GM21723 (cell line): ENCODE measurements at regions not wholly inside any gene's neighbourhood (a gene's known extent, or its start where the extent isn't known, plus 50 kb on each side); places are given as distances from the start of the nearest gene placed in this dataset.

Experiments
- ATAC-seq: cut with Tn5 transposase; IDR thresholded peaks from one replicate; pipeline ENCODE4 v1.9.1; 2021; ENCODE audit warnings: mild to moderate bottlenecking, moderate library complexity; ENCODE audit not compliant: unreplicated experiment

GRCh38 chr14:101040538-101041442 is 137.3 kb upstream of the RTL1 start:
- no peak for ATAC-seq

- no peak for ATAC-seq
Observed at GRCh38 chr14:101043891-101044290, 140.4 kb upstream of the RTL1 start.

GRCh38 chr14:101044741-101045140 is 141.2 kb upstream of the RTL1 start:
- no peak for ATAC-seq

- ATAC-seq, result no peak
Observed at GRCh38 chr14:101045511-101045910, 142.0 kb upstream of the RTL1 start.

- ATAC-seq, result no peak
Observed at GRCh38 chr14:101046071-101046470, 142.5 kb upstream of the RTL1 start.

GRCh38 chr14:101047326-101047725 is 143.8 kb upstream of the RTL1 start:
- no peak for ATAC-seq

- ATAC-seq, result no peak
Observed at GRCh38 chr14:101048766-101049165, 145.2 kb upstream of the RTL1 start.

GRCh38 chr14:101049511-101049910 is 146.0 kb upstream of the RTL1 start:
- ATAC-seq, result no peak

- no peak for ATAC-seq
Observed at GRCh38 chr14:101049942-101050341, 146.4 kb upstream of the RTL1 start.

GRCh38 chr14:101050901-101051490 is 147.5 kb upstream of the RTL1 start:
- ATAC-seq, result no peak

- ATAC-seq, result no peak
Observed at GRCh38 chr14:101054671-101055070, 151.1 kb upstream of the RTL1 start.

GRCh38 chr14:101055106-101055662 is 151.7 kb upstream of the RTL1 start:
- ATAC-seq, result no peak

- ATAC-seq, result no peak
Observed at GRCh38 chr14:101055776-101056374, 152.4 kb upstream of the RTL1 start.

GRCh38 chr14:101056446-101056845 is 152.9 kb upstream of the RTL1 start:
- ATAC-seq, result no peak

- no peak for ATAC-seq
Observed at GRCh38 chr14:101057394-101057793, 153.9 kb upstream of the RTL1 start.

- no peak for ATAC-seq
Observed at GRCh38 chr14:101058571-101058970, 155.0 kb upstream of the RTL1 start.

GRCh38 chr14:101060171-101060601 is 156.7 kb upstream of the RTL1 start:
- no peak for ATAC-seq

GRCh38 chr14:101061411-101062064 is 158.0 kb upstream of the RTL1 start:
- ATAC-seq, result no peak

GRCh38 chr14:101062065-101062450 is 158.5 kb upstream of the RTL1 start:
- no peak for ATAC-seq

GRCh38 chr14:101062601-101063000 is 159.1 kb upstream of the RTL1 start:
- no peak for ATAC-seq

GRCh38 chr14:101063121-101063520 is 159.6 kb upstream of the RTL1 start:
- ATAC-seq, result no peak
